ENCODE measurements at regions not wholly inside any gene's neighbourhood (a gene's known extent, or its start where the extent isn't known, plus 50 kb on each side); places are given as distances from the start of the nearest gene placed in this dataset.

DNA sequence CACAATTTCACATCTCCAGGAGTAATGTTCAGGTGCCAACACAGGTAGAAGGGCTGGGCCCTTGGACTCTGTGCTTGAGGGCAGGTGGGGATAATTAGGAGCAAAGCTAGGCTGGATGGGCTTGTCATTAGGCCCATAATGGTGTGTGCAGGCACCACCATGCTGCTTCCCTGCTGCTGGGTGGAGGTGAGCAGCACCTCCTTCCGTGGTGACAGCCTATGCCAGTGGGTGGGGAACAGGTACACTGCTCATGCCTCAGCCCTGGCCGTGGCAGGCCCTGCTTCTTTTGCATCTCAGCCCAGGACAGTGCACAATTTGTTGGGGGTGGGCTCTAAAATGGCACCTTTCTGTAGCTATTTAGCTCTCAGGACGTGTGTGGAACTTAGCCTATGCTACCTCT lies 955.5 kb downstream of the TMTC2 start:
- POLR2A ChIA-PET = no interaction called here
- H3K4me1 ChIP-seq (ENCODE audit: control insufficient read depth, insufficient read depth, low read length) = no peaks in the 10 kb centered on the region
- no peak for TF ChIP-seq ZFP69B (tag by site-specific recombination; IDR thresholded peaks at IDR 0.05)
- TF ChIP-seq ZNF624 (tag by site-specific recombination; IDR thresholded peaks at IDR 0.05) = no peak
- TF ChIP-seq REPIN1 (tag by site-specific recombination; IDR thresholded peaks at IDR 0.05; ENCODE audit: low read depth) = no peak
- TF ChIP-seq TCF7L2 (IDR thresholded peaks at IDR 0.05; ENCODE audit: borderline replicate concordance, low read depth, low read length) = no peak
- TF ChIP-seq OVOL3 (tag by site-specific recombination; IDR thresholded peaks at IDR 0.05) = no peak
- no peak for TF ChIP-seq ZNF174 (tag by site-specific recombination; IDR thresholded peaks at IDR 0.05)
- no peak for TF ChIP-seq YY2 (tag by site-specific recombination; IDR thresholded peaks at IDR 0.05)
- TF ChIP-seq ZNF184 (tag by site-specific recombination; IDR thresholded peaks at IDR 0.05) = no peak
- TF ChIP-seq, protein P1, sequence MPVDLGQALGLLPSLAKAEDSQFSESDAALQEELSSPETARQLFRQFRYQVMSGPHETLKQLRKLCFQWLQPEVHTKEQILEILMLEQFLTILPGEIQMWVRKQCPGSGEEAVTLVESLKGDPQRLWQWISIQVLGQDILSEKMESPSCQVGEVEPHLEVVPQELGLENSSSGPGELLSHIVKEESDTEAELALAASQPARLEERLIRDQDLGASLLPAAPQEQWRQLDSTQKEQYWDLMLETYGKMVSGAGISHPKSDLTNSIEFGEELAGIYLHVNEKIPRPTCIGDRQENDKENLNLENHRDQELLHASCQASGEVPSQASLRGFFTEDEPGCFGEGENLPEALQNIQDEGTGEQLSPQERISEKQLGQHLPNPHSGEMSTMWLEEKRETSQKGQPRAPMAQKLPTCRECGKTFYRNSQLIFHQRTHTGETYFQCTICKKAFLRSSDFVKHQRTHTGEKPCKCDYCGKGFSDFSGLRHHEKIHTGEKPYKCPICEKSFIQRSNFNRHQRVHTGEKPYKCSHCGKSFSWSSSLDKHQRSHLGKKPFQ (tag by site-specific recombination; IDR thresholded peaks at IDR 0.05) = no peak
- no peak for TF ChIP-seq ZNF19 (tag by site-specific recombination; IDR thresholded peaks at IDR 0.05; ENCODE audit: low read depth)
- TF ChIP-seq, protein P2, sequence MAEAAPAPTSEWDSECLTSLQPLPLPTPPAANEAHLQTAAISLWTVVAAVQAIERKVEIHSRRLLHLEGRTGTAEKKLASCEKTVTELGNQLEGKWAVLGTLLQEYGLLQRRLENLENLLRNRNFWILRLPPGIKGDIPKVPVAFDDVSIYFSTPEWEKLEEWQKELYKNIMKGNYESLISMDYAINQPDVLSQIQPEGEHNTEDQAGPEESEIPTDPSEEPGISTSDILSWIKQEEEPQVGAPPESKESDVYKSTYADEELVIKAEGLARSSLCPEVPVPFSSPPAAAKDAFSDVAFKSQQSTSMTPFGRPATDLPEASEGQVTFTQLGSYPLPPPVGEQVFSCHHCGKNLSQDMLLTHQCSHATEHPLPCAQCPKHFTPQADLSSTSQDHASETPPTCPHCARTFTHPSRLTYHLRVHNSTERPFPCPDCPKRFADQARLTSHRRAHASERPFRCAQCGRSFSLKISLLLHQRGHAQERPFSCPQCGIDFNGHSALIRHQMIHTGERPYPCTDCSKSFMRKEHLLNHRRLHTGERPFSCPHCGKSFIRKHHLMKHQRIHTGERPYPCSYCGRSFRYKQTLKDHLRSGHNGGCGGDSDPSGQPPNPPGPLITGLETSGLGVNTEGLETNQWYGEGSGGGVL (tag by site-specific recombination; IDR thresholded peaks at IDR 0.05) = no peak
- TF ChIP-seq ZSCAN16 (tag by site-specific recombination; IDR thresholded peaks at IDR 0.05) = no peak
- no peak for TF ChIP-seq ZBTB8A (tag by site-specific recombination; IDR thresholded peaks at IDR 0.05)
- no peak for TF ChIP-seq ZNF366 (tag by site-specific recombination; conservative IDR thresholded peaks at IDR 0.05)
- TF ChIP-seq, protein P3, sequence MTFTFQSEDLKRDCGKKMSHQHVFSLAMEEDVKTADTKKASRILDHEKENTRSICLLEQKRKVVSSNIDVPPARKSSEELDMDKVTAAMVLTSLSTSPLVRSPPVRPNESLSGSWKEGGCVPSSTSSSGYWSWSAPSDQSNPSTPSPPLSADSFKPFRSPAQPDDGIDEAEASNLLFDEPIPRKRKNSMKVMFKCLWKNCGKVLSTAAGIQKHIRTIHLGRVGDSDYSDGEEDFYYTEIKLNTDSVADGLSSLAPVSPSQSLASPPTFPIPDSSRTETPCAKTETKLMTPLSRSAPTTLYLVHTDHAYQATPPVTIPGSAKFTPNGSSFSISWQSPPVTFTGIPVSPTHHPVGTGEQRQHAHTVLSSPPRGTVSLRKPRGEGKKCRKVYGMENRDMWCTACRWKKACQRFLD (tag by site-specific recombination; IDR thresholded peaks at IDR 0.05) = no peak
- no peak for TF ChIP-seq ZNF121 (tag by site-specific recombination; IDR thresholded peaks at IDR 0.05)
- TF ChIP-seq GLI2 (tag by site-specific recombination; IDR thresholded peaks at IDR 0.05; ENCODE audit: borderline replicate concordance, low read depth) = no peak
- TF ChIP-seq TRIM28 (IDR thresholded peaks at IDR 0.05; ENCODE audit: borderline replicate concordance, low read length) = no peak
- no peak for TF ChIP-seq ZNF707 (tag by site-specific recombination; IDR thresholded peaks at IDR 0.05)
- CTCF ChIA-PET = no interaction called here
- H3K36me3 ChIP-seq (ENCODE audit: control insufficient read depth in 2 of 2, insufficient read depth in 1 of 2, low read length in 2 of 2) = no peaks in the 10 kb centered on the region
- H3K27ac ChIP-seq (ENCODE audit: extremely low read depth, low read depth, low read length) = no peak overlapping the region
- H3K4me3 ChIP-seq (ENCODE audit: low read depth, low read length) = no peak overlapping the region
- H3K9me3 ChIP-seq (ENCODE audit: control insufficient read depth, insufficient read depth, low read depth, low read length) = no peaks in the 10 kb centered on the region

DNA sequence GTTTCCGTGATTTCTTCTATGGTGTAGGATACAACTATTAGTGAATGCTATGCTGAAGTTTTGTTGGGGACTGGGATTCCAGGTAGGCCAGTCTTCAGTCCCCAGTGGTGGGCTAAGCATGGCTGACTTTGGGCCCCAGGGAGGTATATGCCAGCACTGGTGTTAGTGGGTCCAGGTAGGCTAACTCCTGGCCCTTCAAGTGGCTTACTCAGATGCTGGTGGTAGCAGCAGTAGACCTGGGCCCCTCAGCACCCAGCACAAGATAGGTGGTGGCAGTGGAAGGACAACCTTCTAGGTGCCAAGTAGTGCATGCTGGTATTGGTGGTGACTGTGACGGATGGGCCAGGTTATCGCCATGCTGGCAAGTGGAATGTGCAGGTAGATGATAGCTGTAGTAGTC lies 955.1 kb downstream of the TMTC2 start:
- H3K27ac ChIP-seq (ENCODE audit: extremely low read depth, low read depth, low read length) = no peak overlapping the region
- no peaks in the 10 kb centered on the region for H3K36me3 ChIP-seq (ENCODE audit: control insufficient read depth in 2 of 2, insufficient read depth in 1 of 2, low read length in 2 of 2)
- H3K4me1 ChIP-seq (ENCODE audit: control insufficient read depth, insufficient read depth, low read length) = no peaks in the 10 kb centered on the region
- H3K9me3 ChIP-seq (ENCODE audit: control insufficient read depth, insufficient read depth, low read depth, low read length) = no peaks in the 10 kb centered on the region
- CTCF ChIA-PET = interaction anchor here (0.7 kb wide), 2 partner anchors 147 to 210 kb away, joined by 3 to 4 read pairs; no protein-coding TSS in a partner anchor
- no peak overlapping the region for H3K4me3 ChIP-seq (ENCODE audit: low read depth, low read length)
- POLR2A ChIA-PET = no interaction called here
- TF ChIP-seq ZNF140 (tag by site-specific recombination; IDR thresholded peaks at IDR 0.05) (no peak), ZNF585B (tag by site-specific recombination; IDR thresholded peaks at IDR 0.05) (no peak), ZNF416 (tag by site-specific recombination; IDR thresholded peaks at IDR 0.05) (no peak), ZNF776 (tag by site-specific recombination; IDR thresholded peaks at IDR 0.05; ENCODE audit: borderline replicate concordance) (no peak)
- TF ChIP-seq, protein P3 (tag by site-specific recombination; IDR thresholded peaks at IDR 0.05) = no peak
- TF ChIP-seq, protein P4, sequence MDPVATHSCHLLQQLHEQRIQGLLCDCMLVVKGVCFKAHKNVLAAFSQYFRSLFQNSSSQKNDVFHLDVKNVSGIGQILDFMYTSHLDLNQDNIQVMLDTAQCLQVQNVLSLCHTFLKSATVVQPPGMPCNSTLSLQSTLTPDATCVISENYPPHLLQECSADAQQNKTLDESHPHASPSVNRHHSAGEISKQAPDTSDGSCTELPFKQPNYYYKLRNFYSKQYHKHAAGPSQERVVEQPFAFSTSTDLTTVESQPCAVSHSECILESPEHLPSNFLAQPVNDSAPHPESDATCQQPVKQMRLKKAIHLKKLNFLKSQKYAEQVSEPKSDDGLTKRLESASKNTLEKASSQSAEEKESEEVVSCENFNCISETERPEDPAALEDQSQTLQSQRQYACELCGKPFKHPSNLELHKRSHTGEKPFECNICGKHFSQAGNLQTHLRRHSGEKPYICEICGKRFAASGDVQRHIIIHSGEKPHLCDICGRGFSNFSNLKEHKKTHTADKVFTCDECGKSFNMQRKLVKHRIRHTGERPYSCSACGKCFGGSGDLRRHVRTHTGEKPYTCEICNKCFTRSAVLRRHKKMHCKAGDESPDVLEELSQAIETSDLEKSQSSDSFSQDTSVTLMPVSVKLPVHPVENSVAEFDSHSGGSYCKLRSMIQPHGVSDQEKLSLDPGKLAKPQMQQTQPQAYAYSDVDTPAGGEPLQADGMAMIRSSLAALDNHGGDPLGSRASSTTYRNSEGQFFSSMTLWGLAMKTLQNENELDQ (tag by site-specific recombination; IDR thresholded peaks at IDR 0.05; ENCODE audit: low read depth) = no peak
- TF ChIP-seq, protein P2 (tag by site-specific recombination; IDR thresholded peaks at IDR 0.05) = no peak
- TF ChIP-seq, protein P5, sequence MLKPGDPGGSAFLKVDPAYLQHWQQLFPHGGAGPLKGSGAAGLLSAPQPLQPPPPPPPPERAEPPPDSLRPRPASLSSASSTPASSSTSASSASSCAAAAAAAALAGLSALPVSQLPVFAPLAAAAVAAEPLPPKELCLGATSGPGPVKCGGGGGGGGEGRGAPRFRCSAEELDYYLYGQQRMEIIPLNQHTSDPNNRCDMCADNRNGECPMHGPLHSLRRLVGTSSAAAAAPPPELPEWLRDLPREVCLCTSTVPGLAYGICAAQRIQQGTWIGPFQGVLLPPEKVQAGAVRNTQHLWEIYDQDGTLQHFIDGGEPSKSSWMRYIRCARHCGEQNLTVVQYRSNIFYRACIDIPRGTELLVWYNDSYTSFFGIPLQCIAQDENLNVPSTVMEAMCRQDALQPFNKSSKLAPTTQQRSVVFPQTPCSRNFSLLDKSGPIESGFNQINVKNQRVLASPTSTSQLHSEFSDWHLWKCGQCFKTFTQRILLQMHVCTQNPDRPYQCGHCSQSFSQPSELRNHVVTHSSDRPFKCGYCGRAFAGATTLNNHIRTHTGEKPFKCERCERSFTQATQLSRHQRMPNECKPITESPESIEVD (tag by site-specific recombination; IDR thresholded peaks at IDR 0.05) = no peak
